HCT116 (cell line): ENCODE measurements at regions not wholly inside any gene's neighbourhood (a gene's known extent, or its start where the extent isn't known, plus 50 kb on each side); places are given as distances from the start of the nearest gene placed in this dataset.
"Not testable (repeated sequence)": the region's sequence is repeated elsewhere in the genome, so short reads cannot be mapped to it uniquely, and the experiment has no call there.

Experiments
- ATAC-seq: fragments of 200-7000 bp; cut with Tn5 transposase; 2 replicates; pipeline ENCODE4 v1.9.1; 2020; ENCODE audit warnings: mild to moderate bottlenecking, moderate library complexity
- BruUV-seq: library from RNA; stranded (reverse); fragments of 400-500 nt; replicated peaks from 2 replicates; lab custom pipeline; 2021; lab: Mats Ljungman, UMichigan
- CTCF ChIA-PET: fragments of 300-600 bp; sonication (Branson Sonifier 250); formaldehyde crosslinking; loops from one replicate; lab custom pipeline; 2021; ENCODE audit warnings: antibody characterized with exemption; lab: Charles Lee
- POLR2A ChIA-PET: fragments of 300-600, 350-600 bp; sonication (Branson Sonifier 250); formaldehyde crosslinking; loops from one replicate; lab custom pipeline; 2021; ENCODE audit warnings: antibody characterized with exemption; lab: Charles Lee
- RAD21 ChIA-PET, 2 experiments: fragments of 300-600 bp; sonication (Branson Sonifier 250); formaldehyde crosslinking; loops; one replicate each; lab custom pipeline; 2023; ENCODE audit warnings: low total read pairs in 2 of 2; ENCODE audit not compliant: uncharacterized antibody in 2 of 2, unreplicated experiment in 2 of 2, low non-redundant PET in 1 of 2; lab: Charles Lee
- DNase-seq: peaks from one replicate; pipeline ENCODE4 v3.0.0-alpha.2; 2010; ENCODE audit warnings: low read depth, low spot score
- H2AFZ ChIP-seq: fragments of 200-600 bp; shearing (Covaris generic), sonication (generic); 2 replicates; pipeline ENCODE4 v1.6.1; 2017; ENCODE audit warnings: low read depth, mixed run types, mixed read lengths, antibody characterized with exemption, low read length; ENCODE audit not compliant: poor library complexity, severe bottlenecking
- H3K27ac ChIP-seq: 2 replicates; pipeline ENCODE4 v1.5.1; 2012; ENCODE audit warnings: low read depth, low read length
- H3K27me3 ChIP-seq: fragments of 200-600 bp; sonication (generic); 2 replicates; pipeline ENCODE4 v1.6.1; 2016; ENCODE audit warnings: mixed run types, low read length, mixed read lengths; ENCODE audit not compliant: insufficient read depth
- H3K36me3 ChIP-seq, 2 experiments: fragments of 200-500 bp in 1 of 2; fragments of 200-600 bp in 1 of 2; sonication (Bioruptor generic) in 1 of 2; sonication (generic) in 1 of 2; 2 replicates each; pipeline versions ENCODE4 v1.5.1 to v1.6.1; 2014 to 2016; ENCODE audit warnings: low read length in 2 of 2, inconsistent platforms in 1 of 2, mixed read lengths in 1 of 2, mixed run types in 1 of 2; ENCODE audit not compliant: insufficient read depth in 2 of 2, control insufficient read depth in 1 of 2
- H3K4me1 ChIP-seq, 2 experiments: fragments of 200-600 bp in 1 of 2; sonication (generic) in 1 of 2; 2 replicates each; pipeline versions ENCODE4 v1.5.1 to v1.6.1; 2012 to 2017; ENCODE audit warnings: low read length in 2 of 2, inconsistent platforms in 1 of 2, mild to moderate bottlenecking in 1 of 2, mixed read lengths in 1 of 2, mixed run types in 1 of 2, moderate library complexity in 1 of 2; ENCODE audit not compliant: insufficient read depth in 2 of 2, control insufficient read depth in 1 of 2
- H3K4me2 ChIP-seq: fragments of 200-600 bp; sonication (generic); 2 replicates; pipeline ENCODE4 v1.6.1; 2017; ENCODE audit warnings: mixed run types, low read length, mixed read lengths
- H3K4me3 ChIP-seq, 2 experiments: fragments of 200-600 bp in 1 of 2; sonication (generic) in 1 of 2; replicated peaks in 1 of 2; 2 replicates each; pipeline ENCODE4 v1.5.1; 2011 to 2016; ENCODE audit warnings: low read length in 2 of 2, control low read depth in 1 of 2, low read depth in 1 of 2, mild to moderate bottlenecking in 1 of 2, mixed read lengths in 1 of 2, mixed run types in 1 of 2
- H3K79me2 ChIP-seq: fragments of 200-600 bp; sonication (generic); 2 replicates; pipeline ENCODE4 v1.6.1; 2017; ENCODE audit warnings: mild to moderate bottlenecking, mixed run types, low read length, moderate library complexity, mixed read lengths; ENCODE audit not compliant: insufficient read depth
- H3K9ac ChIP-seq: fragments of 200-600 bp; sonication (generic); 2 replicates; pipeline ENCODE4 v1.6.1; 2016; ENCODE audit warnings: low read length, mixed read lengths
- H3K9me2 ChIP-seq: fragments of 200-600 bp; sonication (generic), shearing (Covaris generic); 2 replicates; pipeline ENCODE4 v1.6.1; 2017; ENCODE audit warnings: mixed run types, mild to moderate bottlenecking, moderate library complexity; ENCODE audit not compliant: insufficient read depth
- H3K9me3 ChIP-seq, 2 experiments: fragments of 200-500 bp in 1 of 2; fragments of 200-600 bp in 1 of 2; sonication (Bioruptor generic) in 1 of 2; sonication (generic) in 1 of 2; 2 replicates each; pipeline ENCODE4 v1.6.1; 2014 to 2017; ENCODE audit warnings: low read length in 2 of 2, mixed read lengths in 2 of 2, inconsistent platforms in 1 of 2, low read depth in 1 of 2, mild to moderate bottlenecking in 1 of 2, mixed run types in 1 of 2, moderate library complexity in 1 of 2; ENCODE audit not compliant: control insufficient read depth in 1 of 2, insufficient read depth in 1 of 2
- H4K20me1 ChIP-seq: fragments of 200-600 bp; sonication (generic), shearing (Covaris generic); 2 replicates; pipeline ENCODE4 v1.6.1; 2017; ENCODE audit warnings: mixed run types, mild to moderate bottlenecking, moderate library complexity; ENCODE audit not compliant: insufficient read depth
- REST ChIP-seq: IDR thresholded peaks from 2 replicates; pipeline ENCODE4 v1.6.1; 2012; ENCODE audit warnings: low read depth
- intact Hi-C: fragments of 100-400 bp; cut with micrococcal nuclease; formaldehyde crosslinking; loops from 2 replicates; pipeline ENCODE4 v1.10.0; 2022

- H3K27ac ChIP-seq, BruUV-seq, H2AFZ ChIP-seq, H3K9me2 ChIP-seq, H3K4me1 ChIP-seq, H3K9ac ChIP-seq, DNase-seq, H3K4me3 ChIP-seq, H4K20me1 ChIP-seq, intact Hi-C loops, H3K27me3 ChIP-seq, RAD21 ChIA-PET, CTCF ChIA-PET, H3K4me2 ChIP-seq, POLR2A ChIA-PET, H3K36me3 ChIP-seq, H3K79me2 ChIP-seq, ATAC-seq, H3K9me3 ChIP-seq: not testable (repeated sequence)
Measured at GRCh38 chr16:16613212-16613611, 234.3 kb downstream of the NPIPA7 start.

GRCh38 chr16:16614484-16614883 lies 235.5 kb downstream of the NPIPA7 start:
- ATAC-seq, H4K20me1 ChIP-seq, H3K79me2 ChIP-seq, H3K36me3 ChIP-seq, H3K27ac ChIP-seq, H2AFZ ChIP-seq, H3K4me3 ChIP-seq, BruUV-seq, H3K27me3 ChIP-seq, RAD21 ChIA-PET, H3K9me2 ChIP-seq, POLR2A ChIA-PET, H3K4me2 ChIP-seq, H3K9me3 ChIP-seq, H3K9ac ChIP-seq, H3K4me1 ChIP-seq, DNase-seq, intact Hi-C loops, CTCF ChIA-PET: not testable (repeated sequence)
- peak; percentile 49 for TF ChIP-seq REST

DNA sequence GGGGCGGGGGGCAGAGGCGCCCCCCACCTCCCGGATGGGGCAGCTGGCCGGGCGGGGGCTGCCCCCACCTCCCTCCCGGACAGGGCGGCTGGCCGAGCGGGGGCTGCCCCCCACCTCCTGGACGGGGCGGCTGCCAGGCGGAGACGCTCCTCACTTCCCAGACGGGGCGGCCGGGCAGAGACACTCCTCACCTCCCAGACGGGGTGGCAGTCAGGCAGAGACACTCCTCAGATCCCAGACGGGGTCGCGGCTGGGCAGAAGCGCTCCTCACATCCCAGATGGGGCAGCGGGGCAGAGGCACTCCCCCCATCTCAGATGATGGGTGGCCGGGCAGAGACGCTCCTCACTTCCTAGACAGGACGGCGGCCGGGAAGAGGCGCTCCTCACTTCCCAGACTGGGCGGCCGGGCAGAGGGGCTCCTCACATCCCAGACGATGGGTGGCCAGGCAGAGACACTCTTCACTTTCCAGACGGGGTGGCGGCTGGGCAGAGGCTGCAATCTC lies 240.1 kb downstream of the NPIPA7 start:
- H3K9me3 ChIP-seq: not testable (repeated sequence)

DNA sequence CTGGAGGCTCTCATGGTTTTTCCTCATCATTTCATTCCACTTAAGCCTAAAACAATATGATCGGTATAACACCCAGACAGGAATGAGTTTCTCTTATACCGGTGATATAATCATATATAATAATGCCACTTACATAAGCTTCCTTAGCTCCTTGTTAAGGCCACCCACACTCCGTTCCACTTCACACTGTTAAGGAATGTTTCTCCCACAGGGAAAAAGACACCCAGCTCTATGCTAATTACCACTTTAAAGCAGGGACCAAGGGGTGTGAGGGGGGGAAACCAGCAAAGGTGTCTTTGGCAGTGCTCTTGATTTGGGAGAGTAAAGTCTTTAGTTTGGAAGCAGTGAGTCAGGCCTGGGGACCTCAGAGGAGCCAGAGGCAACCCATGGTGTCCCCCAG lies 245.4 kb downstream of the NPIPA7 start:
- H3K79me2 ChIP-seq, POLR2A ChIA-PET, H3K27ac ChIP-seq, H3K9me3 ChIP-seq, H3K9me2 ChIP-seq, H2AFZ ChIP-seq, ATAC-seq, H4K20me1 ChIP-seq, DNase-seq, H3K4me2 ChIP-seq, H3K9ac ChIP-seq, BruUV-seq, intact Hi-C loops, H3K4me3 ChIP-seq, H3K27me3 ChIP-seq, H3K36me3 ChIP-seq, H3K4me1 ChIP-seq, RAD21 ChIA-PET, CTCF ChIA-PET: not testable (repeated sequence)

More for the DNA sequence above, 240.1 kb downstream of the NPIPA7 start:
- H2AFZ ChIP-seq, DNase-seq, H3K4me1 ChIP-seq, POLR2A ChIA-PET, H3K36me3 ChIP-seq, H3K4me2 ChIP-seq, H3K27me3 ChIP-seq, BruUV-seq, H3K79me2 ChIP-seq, intact Hi-C loops, H3K9me2 ChIP-seq, H3K9ac ChIP-seq, RAD21 ChIA-PET, H4K20me1 ChIP-seq, ATAC-seq, H3K27ac ChIP-seq, CTCF ChIA-PET, H3K4me3 ChIP-seq: not testable (repeated sequence)
